ENCODE measurements at regions not wholly inside any gene's neighbourhood (a gene's known extent, or its start where the extent isn't known, plus 50 kb on each side); places are given as distances from the start of the nearest gene placed in this dataset.

DNA sequence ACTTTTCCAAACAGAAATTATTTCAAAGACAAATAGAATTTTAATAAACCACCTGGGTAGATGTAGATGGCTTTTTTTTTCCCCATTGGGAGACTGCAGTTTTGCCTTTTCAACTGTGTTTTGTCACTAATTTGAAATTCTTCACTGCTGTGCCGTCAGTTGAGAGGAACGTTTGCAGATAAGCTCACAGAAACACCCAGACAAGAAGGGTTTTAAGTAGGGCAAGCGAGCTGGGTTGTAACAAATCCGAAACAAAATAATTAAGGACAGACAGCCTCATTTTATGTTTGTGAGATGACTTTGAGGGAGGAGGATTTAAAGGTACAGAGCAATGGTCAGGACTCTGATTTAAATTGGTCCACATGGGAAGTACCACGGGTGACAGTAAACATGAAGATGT lies 155.1 kb upstream of the NTRK2 start:
- TF ChIP-seq CTCF (conservative IDR thresholded peaks at IDR 0.05 in 1 of 2, IDR thresholded peaks at IDR 0.05 in 1 of 2; ENCODE audit: low read depth in 1 of 2, low read length in 2 of 2) (no peak), EZH2 (IDR thresholded peaks at IDR 0.05; ENCODE audit: low read length, missing control alignments) (no peak)

Data from fibroblast of lung (primary cell).